Neuronal stem cell (in vitro differentiated cells): ENCODE measurements at regions not wholly inside any gene's neighbourhood (a gene's known extent, or its start where the extent isn't known, plus 50 kb on each side); places are given as distances from the start of the nearest gene placed in this dataset.

Experiments
- DNase-seq: peaks from one replicate; pipeline ENCODE4 v3.0.0-alpha.2; 2013; ENCODE audit warnings: low spot score
- H2AFZ ChIP-seq: one replicate; pipeline ENCODE4 v1.6.1; 2013; ENCODE audit warnings: mild to moderate bottlenecking, low read length, inconsistent platforms
- H2AK5ac ChIP-seq: 2 replicates; pipeline ENCODE4 v1.6.1; 2013; ENCODE audit warnings: low read depth, mild to moderate bottlenecking, inconsistent platforms, low read length, moderate library complexity, mixed read lengths
- H2BK120ac ChIP-seq: 2 replicates; pipeline ENCODE4 v1.6.1; 2013; ENCODE audit warnings: low read depth, mild to moderate bottlenecking, inconsistent platforms, low read length, moderate library complexity, mixed read lengths
- H2BK12ac ChIP-seq: one replicate; pipeline ENCODE4 v1.6.1; 2013; ENCODE audit warnings: low read length, inconsistent platforms
- H2BK15ac ChIP-seq: 2 replicates; pipeline ENCODE4 v1.6.1; 2013; ENCODE audit warnings: mild to moderate bottlenecking, low read length, inconsistent platforms, mixed read lengths
- H2BK5ac ChIP-seq: one replicate; pipeline ENCODE4 v1.6.1; 2013; ENCODE audit warnings: inconsistent platforms, mild to moderate bottlenecking, low read length, moderate library complexity
- H3K14ac ChIP-seq: one replicate; pipeline ENCODE4 v1.6.1; 2013; ENCODE audit warnings: low read length, inconsistent platforms
- H3K18ac ChIP-seq: 2 replicates; pipeline ENCODE4 v1.6.1; 2013; ENCODE audit warnings: low read length, inconsistent platforms
- H3K23ac ChIP-seq: 2 replicates; pipeline ENCODE4 v1.6.1; 2013; ENCODE audit warnings: low read depth, mild to moderate bottlenecking, mixed read lengths, low read length, inconsistent platforms; ENCODE audit not compliant: poor library complexity
- H3K27ac ChIP-seq: replicated peaks from 3 replicates; pipeline ENCODE4 v1.5.1; 2013; ENCODE audit warnings: low read length, inconsistent platforms
- H3K27me3 ChIP-seq, 3 experiments: 2 replicates each; pipeline ENCODE4 v1.6.1; 2013; ENCODE audit warnings: low read length in 3 of 3, mild to moderate bottlenecking in 2 of 3, inconsistent platforms in 1 of 3, low read depth in 1 of 3, mixed read lengths in 1 of 3, moderate library complexity in 1 of 3; ENCODE audit not compliant: control insufficient read depth in 3 of 3, insufficient read depth in 3 of 3
- H3K36me3 ChIP-seq, 2 donors: replicated peaks in 1 of 2; 2 replicates each; pipeline ENCODE4 v1.6.1; 2013; ENCODE audit warnings: low read length in 2 of 2; ENCODE audit not compliant: control insufficient read depth in 2 of 2, insufficient read depth in 2 of 2
- H3K4ac ChIP-seq: 2 replicates; pipeline ENCODE4 v1.6.1; 2013; ENCODE audit warnings: inconsistent platforms, mild to moderate bottlenecking, low read length, moderate library complexity
- H3K4me1 ChIP-seq, 2 donors: 1 replicate in 1 of 2; 2 replicates in 1 of 2; pipeline ENCODE4 v1.6.1; 2013; ENCODE audit warnings: low read length in 2 of 2, low read depth in 1 of 2; ENCODE audit not compliant: control insufficient read depth in 2 of 2, insufficient read depth in 1 of 2
- H3K4me2 ChIP-seq: one replicate; pipeline ENCODE4 v1.6.1; 2013; ENCODE audit warnings: mild to moderate bottlenecking, low read length, inconsistent platforms; ENCODE audit not compliant: insufficient read depth, poor library complexity, severe bottlenecking
- H3K4me3 ChIP-seq, 2 donors: 2 replicates each; pipeline ENCODE4 v1.5.1; 2013; ENCODE audit warnings: low read length in 2 of 2, mild to moderate bottlenecking in 2 of 2, inconsistent platforms in 1 of 2, moderate library complexity in 1 of 2
- H3K79me1 ChIP-seq: one replicate; pipeline ENCODE4 v1.6.1; 2013; ENCODE audit warnings: low read depth, mild to moderate bottlenecking, inconsistent platforms, low read length, moderate library complexity
- H3K9ac ChIP-seq: one replicate; pipeline ENCODE4 v1.6.1; 2013; ENCODE audit warnings: mild to moderate bottlenecking, low read depth, low read length, inconsistent platforms; ENCODE audit not compliant: poor library complexity
- H3K9me3 ChIP-seq, 2 donors: replicated peaks in 1 of 2; 2 replicates each; pipeline versions ENCODE3 to v1.6.1; 2013; ENCODE audit warnings: low read length in 2 of 2, mild to moderate bottlenecking in 2 of 2, inconsistent platforms in 1 of 2, low read depth in 1 of 2, mixed read lengths in 1 of 2, moderate library complexity in 1 of 2; ENCODE audit not compliant: control insufficient read depth in 2 of 2, insufficient read depth in 1 of 2
- H4K8ac ChIP-seq: one replicate; pipeline ENCODE4 v1.6.1; 2013; ENCODE audit warnings: low read depth, mild to moderate bottlenecking, inconsistent platforms, low read length, moderate library complexity
- H4K91ac ChIP-seq: one replicate; pipeline ENCODE4 v1.6.1; 2013; ENCODE audit warnings: low read length, low read depth, mild to moderate bottlenecking, inconsistent platforms; ENCODE audit not compliant: poor library complexity
- WGBS, 2 donors: extraction: QIAGEN DNeasy Blood & Tissue Kit; methylation state at CpG; one replicate each; pipeline ENCODE4 v1.1.7; 2013; ENCODE audit warnings: missing lambda C conversion rate in 2 of 2, mixed read lengths in 1 of 2; ENCODE audit not compliant: insufficient read length in 2 of 2, insufficient replicate concordance in 1 of 2; ENCODE audit errors: extremely low coverage in 2 of 2; 5-methylcytosine and 5-hydroxymethylcytosine counted together

GRCh38 chr6:44535967-44536366 is 148.5 kb downstream of the CDC5L start:
- H3K18ac ChIP-seq = no peak overlapping the region
- no peak for DNase-seq
- H3K23ac ChIP-seq = no peak overlapping the region
- H3K4me1 ChIP-seq = peaks cover 0 to 2% of the 10 kb centered on the region in 2 donors
- peaks cover 0 to 6% (median 0%) of the 10 kb centered on the region in 3 experiments for H3K27me3 ChIP-seq
- H2AFZ ChIP-seq = no peak overlapping the region
- peaks cover 0 to 4% of the 10 kb centered on the region in 2 donors for H3K9me3 ChIP-seq
- no peak overlapping the region for H3K4me2 ChIP-seq
- no peak overlapping the region for H3K9ac ChIP-seq
- no peak overlapping the region for H4K91ac ChIP-seq
- no peak overlapping the region for H3K27ac ChIP-seq
- H2BK12ac ChIP-seq = no peak overlapping the region
- no peak overlapping the region for H2BK15ac ChIP-seq
- H3K4me3 ChIP-seq = no peak overlapping the region
- no peak overlapping the region for H2BK5ac ChIP-seq
- WGBS, 2 donors = no CpG with 5 or more reads among the region's 4 CpGs
- no peaks in the 10 kb centered on the region for H3K79me1 ChIP-seq
- no peak overlapping the region for H3K4ac ChIP-seq
- H2AK5ac ChIP-seq = no peak overlapping the region
- H3K36me3 ChIP-seq = no peaks in the 10 kb centered on the region
- H4K8ac ChIP-seq = no peak overlapping the region
- no peak overlapping the region for H2BK120ac ChIP-seq
- no peak overlapping the region for H3K14ac ChIP-seq

GRCh38 chr6:44537306-44538049 is 150.0 kb downstream of the CDC5L start:
- no peak overlapping the region for H3K4me2 ChIP-seq
- peaks cover 0 to 6% (median 0%) of the 10 kb centered on the region in 3 experiments for H3K27me3 ChIP-seq
- no peaks in the 10 kb centered on the region for H3K79me1 ChIP-seq
- no peak overlapping the region for H4K91ac ChIP-seq
- H3K27ac ChIP-seq = no peak overlapping the region
- no peak overlapping the region for H3K18ac ChIP-seq
- no peak overlapping the region for H3K4ac ChIP-seq
- peaks cover 4 to 10% of the 10 kb centered on the region in 2 donors for H3K4me1 ChIP-seq
- no peak overlapping the region for H3K23ac ChIP-seq
- no peak for DNase-seq
- H3K4me3 ChIP-seq = no peak overlapping the region
- no peak overlapping the region for H2AK5ac ChIP-seq
- no peak overlapping the region for H2BK120ac ChIP-seq
- no peak overlapping the region for H2BK15ac ChIP-seq
- no peak overlapping the region for H3K14ac ChIP-seq
- no peak overlapping the region for H2BK12ac ChIP-seq
- no peaks in the 10 kb centered on the region for H3K36me3 ChIP-seq
- H3K9ac ChIP-seq = no peak overlapping the region
- no peak overlapping the region for H4K8ac ChIP-seq
- no peak overlapping the region for H2BK5ac ChIP-seq
- no CpG with 5 or more reads among the region's 10 CpGs for WGBS, 2 donors
- H2AFZ ChIP-seq = no peak overlapping the region
- peaks cover 0 to 8% of the 10 kb centered on the region in 2 donors for H3K9me3 ChIP-seq

DNA sequence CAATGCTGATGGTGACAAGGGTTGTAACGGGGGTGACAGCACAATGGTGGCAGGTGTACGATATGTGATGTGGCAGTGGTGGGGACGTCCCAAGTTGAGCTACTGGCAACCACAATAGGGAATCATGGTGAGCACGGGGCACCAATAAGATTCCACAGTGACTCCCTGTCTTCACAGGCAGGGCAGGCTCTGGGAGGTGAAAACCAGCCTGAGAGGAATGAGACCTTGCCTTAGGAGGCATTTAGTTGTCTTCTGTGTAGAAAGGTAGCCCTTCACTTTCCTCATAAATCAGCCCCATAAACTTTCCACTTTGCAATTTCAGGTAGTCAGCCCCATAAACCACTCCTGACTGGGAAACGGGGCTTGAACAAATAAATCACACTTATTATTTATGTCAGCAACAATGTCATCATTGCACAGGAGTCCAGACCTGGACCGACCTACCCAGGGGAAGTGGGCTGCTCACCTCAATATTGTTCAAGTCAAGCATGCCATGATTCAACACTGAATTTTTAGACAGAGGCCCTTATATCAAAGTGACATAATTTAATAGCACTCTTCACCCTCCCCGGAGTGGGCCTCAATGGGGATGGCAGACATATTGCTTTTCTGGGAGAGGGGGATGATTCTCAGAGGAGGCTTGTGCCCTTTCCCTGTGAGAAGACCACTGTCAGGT is 150.8 kb downstream of the CDC5L start:
- Histone ChIP-seq H3K36me3 (no peaks in the 10 kb centered on the region), H2BK5ac (no peak overlapping the region), H3K18ac (no peak overlapping the region), H3K27ac (no peak overlapping the region), H2AK5ac (no peak overlapping the region), H3K9me3 (peaks cover 0 to 8% of the 10 kb centered on the region in 2 donors), H4K91ac (no peak overlapping the region), H3K27me3 (peaks cover 0 to 2% (median 0%) of the 10 kb centered on the region in 3 experiments), H3K4me2 (no peak overlapping the region), H2BK15ac (no peak overlapping the region), H3K4ac (no peak overlapping the region), H4K8ac (no peak overlapping the region), H3K23ac (no peak overlapping the region), H3K9ac (no peak overlapping the region), H2BK120ac (no peak overlapping the region), H3K14ac (no peak overlapping the region), H2BK12ac (no peak overlapping the region), H3K4me3 (no peak overlapping the region), H2AFZ (no peak overlapping the region), H3K79me1 (no peaks in the 10 kb centered on the region), H3K4me1 (peaks cover 6 to 15% of the 10 kb centered on the region in 2 donors)
- DNase-seq = no peak
- WGBS, 2 donors = no CpG with 5 or more reads among the region's 7 CpGs

- Histone ChIP-seq H3K27ac (no peak overlapping the region), H2BK15ac (no peak overlapping the region), H2BK120ac (no peak overlapping the region), H3K9me3 (peaks cover 0 to 8% of the 10 kb centered on the region in 2 donors), H3K36me3 (no peaks in the 10 kb centered on the region), H3K4me1 (peaks cover 6 to 15% of the 10 kb centered on the region in 2 donors), H3K23ac (no peak overlapping the region), H2BK5ac (no peak overlapping the region), H2BK12ac (no peak overlapping the region), H3K27me3 (no peaks in the 10 kb centered on the region), H3K4ac (no peak overlapping the region), H3K4me2 (no peak overlapping the region), H4K91ac (no peak overlapping the region), H3K14ac (no peak overlapping the region), H3K18ac (no peak overlapping the region), H3K79me1 (no peaks in the 10 kb centered on the region), H3K4me3 (no peak overlapping the region), H4K8ac (no peak overlapping the region), H3K9ac (no peak overlapping the region), H2AFZ (no peak overlapping the region), H2AK5ac (no peak overlapping the region)
- DNase-seq = no peak
- no CpG with 5 or more reads among the region's 2 CpGs for WGBS, 2 donors
Observed at GRCh38 chr6:44538807-44539201, 151.3 kb downstream of the CDC5L start.
